GM18511 (cell line): ENCODE measurements at regions not wholly inside any gene's neighbourhood (a gene's known extent, or its start where the extent isn't known, plus 50 kb on each side); places are given as distances from the start of the nearest gene placed in this dataset.
A peak's percentile ranks its signal among the peaks of the same experiment; 100 is the strongest.

Experiments
- ATAC-seq: cut with Tn5 transposase; IDR thresholded peaks from one replicate; pipeline ENCODE4 v1.9.1; 2021; ENCODE audit warnings: mild to moderate bottlenecking, moderate library complexity; ENCODE audit not compliant: unreplicated experiment

DNA sequence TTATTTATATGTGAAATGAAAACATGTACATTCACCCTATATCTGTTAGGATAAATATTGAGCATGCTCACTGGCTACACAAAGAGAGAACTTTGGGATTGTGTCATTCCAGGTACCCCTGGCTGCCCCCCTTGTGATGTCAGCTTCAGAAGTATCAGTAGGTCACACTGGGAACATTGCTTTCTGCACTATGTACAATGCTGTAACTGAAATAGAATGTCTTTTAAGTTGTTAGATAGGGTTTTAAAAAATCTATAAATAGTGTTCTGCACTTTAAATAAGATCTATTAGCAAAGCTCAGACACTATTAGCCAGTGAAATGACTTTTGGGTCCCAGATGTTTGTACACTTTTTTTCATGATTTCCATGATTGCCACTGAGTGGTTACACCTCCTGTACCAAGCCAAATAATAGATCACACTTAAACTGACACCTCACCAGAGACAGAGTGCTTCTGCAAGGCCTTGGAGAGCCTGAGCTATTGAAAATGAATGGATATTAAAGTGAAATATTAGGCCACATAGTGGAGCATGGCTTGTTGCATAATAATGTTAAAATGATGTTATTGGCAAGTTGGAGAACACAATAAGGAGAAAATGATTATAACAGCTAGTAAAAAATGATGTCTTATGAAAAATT is 297.0 kb upstream of the NXPH2 start:
- ATAC-seq, result no peak

DNA sequence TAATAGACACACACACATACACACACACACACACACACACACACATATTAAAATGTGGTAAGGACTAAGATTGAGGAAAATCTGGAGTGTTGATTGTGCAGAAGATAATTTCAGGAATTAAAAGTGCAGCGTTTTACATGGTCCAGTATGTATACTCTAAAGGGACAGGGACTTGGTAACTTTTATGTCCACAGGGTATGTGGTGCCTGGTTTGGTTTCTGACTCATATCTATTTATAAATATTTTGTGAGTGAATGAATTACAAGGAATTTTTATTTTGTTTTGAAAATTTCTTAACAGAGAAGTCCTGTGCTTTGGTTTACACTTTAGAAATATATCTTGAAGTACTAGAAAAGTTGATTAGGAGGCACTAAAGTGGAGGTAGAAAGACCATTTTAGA is 287.7 kb upstream of the NXPH2 start:
- ATAC-seq, result no peak

DNA sequence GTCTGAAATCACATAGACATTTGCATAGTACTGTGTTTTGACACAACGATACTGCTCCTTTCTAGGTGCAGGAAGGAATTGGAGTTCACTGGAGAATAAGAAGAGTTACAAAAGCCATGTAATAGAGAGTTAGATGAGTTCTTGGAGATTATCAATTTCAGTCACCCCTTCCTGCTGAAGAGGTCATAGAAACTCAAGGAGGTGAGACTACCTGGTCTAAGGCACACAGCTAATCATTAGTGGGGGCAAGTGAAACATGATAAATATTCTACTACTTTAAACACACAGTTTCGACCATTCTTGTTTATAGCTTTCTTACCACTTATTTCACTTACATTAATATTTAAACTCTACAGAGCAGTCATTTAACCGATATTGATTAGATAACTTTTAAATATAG is 286.9 kb upstream of the NXPH2 start:
- ATAC-seq, result no peak

DNA sequence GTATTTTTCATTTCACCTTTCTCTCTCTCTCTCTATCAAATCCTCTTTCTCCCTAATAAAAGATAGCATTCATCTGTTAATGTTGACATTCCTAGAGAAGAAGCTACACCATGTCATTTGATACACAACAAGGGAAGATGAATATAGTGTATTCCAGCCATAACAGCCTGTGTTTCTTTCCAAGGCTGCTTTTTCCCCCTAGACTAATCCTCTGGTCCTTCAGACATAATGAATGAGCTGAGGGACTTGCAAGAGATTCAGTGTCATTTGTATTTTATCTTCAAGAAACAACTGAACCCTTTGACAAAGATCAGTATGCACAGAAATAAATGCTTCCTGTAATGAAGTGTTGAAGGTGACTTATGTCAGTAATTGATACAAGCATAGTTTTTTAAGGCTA is 284.0 kb upstream of the NXPH2 start:
- ATAC-seq, result no peak

DNA sequence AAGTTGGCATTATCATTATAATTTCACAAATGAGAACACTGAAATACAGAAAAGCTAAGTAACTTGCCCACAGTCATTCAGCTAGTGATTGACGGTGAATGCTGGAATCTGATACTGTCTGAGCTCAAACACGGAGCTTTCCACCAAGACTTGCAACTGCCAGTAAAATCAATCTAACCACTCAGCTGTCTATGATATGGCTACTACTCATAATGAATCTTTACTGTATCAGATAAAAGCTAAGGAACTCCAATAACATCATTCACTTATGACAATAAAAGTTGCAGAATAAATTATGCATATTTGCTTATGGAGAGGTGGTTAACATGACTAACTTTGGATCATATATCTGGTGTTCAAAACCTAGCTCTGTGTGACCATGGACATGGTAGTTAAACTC is 279.4 kb upstream of the NXPH2 start:
- no peak for ATAC-seq

DNA sequence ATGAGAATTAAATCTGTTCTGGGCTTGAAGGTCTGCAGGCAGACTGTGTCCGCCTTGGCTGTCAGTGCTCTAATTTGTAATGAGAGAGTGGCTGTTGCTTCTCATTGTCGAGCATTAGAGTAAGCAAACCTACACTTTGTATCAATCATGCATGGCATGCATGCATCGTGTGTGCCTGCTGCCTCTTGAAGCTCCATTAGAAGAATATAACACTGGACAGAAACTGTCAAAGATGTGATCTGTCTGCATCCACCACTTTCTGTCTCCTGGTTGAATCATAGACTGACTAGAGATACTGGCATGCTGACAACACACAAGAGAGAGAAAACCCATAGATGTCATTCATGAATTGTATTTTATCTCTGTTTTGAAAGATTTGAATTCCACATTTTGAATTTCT is 275.0 kb upstream of the NXPH2 start:
- no peak for ATAC-seq

DNA sequence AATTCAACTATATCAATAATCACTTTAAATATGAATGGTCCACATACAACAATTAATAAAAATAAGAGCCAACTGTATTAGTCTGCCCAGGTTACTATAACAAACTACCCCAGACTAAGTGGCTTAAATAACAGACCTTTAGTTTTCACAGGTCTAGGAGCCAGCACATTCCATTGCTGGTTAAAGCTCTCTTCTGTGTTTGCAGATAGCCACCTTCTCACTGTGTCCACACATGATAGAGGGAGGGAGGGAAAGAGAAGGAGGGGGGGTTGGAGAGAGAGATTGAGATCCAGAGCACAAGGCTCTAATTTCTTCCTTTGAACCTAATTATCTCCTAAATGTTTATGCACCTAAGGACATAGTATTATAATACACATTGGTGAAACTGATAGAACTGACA is 267.8 kb upstream of the NXPH2 start:
- no peak for ATAC-seq

DNA sequence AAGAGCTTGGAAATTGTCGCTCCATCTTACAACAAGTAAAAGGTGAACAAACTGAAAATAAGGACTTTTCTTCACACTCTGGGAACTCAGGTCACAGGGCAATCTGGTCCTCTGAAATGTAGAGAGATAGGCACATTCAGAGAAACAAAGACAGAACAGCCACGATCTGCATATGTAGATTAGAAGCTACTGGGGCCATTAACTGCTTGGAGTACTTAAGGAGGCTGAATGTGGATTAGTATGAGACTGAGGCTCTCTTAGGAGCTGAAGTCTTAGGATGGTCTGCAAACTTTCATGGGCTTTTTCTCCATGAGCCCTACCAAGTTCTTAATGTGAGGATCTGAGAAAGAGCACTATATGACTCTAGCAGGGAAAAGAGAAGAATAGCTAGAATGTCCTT is 265.3 kb upstream of the NXPH2 start:
- no peak for ATAC-seq

DNA sequence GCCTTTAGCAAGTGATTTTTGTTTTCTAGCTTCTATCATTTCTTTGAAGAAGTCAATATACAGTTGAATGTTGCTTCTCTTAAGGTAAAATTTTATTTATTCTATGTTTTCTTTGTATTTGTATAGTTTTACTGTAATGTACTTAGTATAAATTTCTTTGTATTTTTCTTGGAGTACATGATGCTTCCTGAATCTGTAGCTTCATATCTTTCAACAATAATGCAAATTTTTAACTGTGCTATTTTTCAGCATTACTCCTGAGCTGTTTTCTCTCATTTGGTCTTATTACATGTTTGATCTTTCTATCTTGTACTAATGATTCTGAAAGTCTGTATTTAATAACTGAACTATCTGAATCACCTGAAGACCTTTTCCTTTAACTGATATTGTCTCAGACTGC is 253.9 kb upstream of the NXPH2 start:
- no peak for ATAC-seq

DNA sequence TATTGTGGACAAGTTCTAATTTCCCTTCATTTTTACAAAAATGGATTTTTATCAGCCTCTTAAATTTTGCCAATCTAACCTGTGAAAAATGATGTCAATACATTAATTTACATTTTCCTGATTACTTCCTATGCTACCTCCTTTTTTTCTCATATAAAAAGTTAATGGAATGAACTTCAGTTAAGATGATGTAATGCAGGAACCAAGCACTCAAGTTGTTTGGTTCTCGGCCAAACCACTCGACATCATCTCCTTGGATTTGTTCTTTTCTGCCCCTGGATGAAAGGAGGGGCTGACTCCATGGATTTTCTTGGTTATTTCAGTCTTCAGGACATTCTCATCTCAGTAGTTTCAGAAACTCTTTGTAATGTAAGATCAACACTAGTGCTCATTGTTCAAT is 253.1 kb upstream of the NXPH2 start:
- no peak for ATAC-seq

DNA sequence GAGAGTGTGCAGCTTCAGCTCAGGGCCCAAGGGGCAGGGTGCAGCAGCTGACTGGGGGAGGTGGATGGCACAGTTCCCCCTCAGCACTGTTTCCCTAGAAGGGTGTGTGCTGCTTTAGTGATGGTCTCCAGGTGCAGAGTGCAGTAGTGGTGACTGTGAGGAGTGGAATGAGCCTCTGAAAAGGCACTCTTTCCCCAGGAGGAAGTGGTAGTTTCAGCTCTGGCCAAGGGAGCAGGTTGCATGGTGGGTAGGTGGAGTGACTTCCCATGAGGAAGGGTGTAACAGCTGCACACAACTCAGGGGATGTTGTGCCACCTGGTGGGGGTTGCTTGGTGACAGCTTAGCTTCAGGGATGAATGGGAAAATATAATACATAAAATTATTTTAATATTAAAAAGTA is 251.5 kb upstream of the NXPH2 start:
- ATAC-seq, result peak; percentile 62

DNA sequence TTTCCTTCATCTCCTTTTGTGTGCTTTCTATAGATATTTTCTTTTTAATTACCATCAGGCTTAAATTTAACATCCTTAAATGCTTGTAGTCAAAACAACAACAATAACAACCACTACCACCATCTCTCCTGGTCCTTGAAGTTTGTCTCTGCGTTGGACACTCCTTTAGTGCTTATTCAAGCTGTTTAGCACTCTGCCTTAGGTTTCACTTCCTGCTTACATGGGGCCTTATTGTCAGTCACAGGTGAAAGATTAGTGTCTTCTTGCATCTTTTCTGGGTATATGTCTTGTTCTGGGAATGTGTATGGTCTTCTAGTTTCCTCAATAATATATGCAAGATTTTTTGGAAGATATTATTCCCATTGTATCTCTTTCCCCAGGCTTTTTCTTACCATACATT is 240.1 kb upstream of the NXPH2 start:
- ATAC-seq, result no peak

DNA sequence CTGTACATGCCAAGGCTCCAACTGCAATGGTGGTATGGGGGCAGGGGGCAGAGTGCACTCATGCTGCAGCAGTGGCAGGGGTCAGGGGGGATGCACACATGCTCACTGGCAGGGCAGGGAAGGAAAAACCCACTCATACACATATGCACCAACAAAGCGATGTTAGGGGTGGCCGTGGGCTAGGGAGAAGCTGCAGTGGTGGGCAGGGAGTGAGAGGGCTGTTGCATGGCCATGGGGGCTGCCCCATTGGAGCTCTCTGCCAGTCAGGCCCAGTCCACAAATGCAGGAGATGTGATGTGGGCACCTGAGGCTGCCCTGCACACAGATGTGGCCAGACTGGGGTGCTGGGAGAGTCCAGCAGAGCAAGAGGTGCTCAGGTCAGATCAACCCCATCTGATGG is 238.1 kb upstream of the NXPH2 start:
- no peak for ATAC-seq

DNA sequence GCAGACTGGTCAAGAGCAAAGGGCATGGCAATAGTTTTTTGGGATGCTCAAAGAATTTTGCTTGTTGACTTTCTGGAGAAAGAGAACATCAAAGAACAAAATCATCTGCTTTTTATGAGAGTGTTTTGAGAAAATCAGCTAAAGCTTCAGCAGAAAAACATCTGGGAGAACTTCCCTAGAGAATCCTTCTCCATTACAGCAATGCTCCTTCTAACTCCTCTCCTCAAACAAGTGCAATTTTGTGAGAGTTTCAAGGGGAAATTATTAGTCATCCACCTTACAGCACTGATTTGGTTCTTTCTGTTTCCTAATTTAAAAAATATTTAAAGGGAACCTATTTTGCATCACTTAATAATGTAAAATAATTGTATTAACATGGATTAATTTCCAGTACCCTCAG is 226.9 kb upstream of the NXPH2 start:
- no peak for ATAC-seq

DNA sequence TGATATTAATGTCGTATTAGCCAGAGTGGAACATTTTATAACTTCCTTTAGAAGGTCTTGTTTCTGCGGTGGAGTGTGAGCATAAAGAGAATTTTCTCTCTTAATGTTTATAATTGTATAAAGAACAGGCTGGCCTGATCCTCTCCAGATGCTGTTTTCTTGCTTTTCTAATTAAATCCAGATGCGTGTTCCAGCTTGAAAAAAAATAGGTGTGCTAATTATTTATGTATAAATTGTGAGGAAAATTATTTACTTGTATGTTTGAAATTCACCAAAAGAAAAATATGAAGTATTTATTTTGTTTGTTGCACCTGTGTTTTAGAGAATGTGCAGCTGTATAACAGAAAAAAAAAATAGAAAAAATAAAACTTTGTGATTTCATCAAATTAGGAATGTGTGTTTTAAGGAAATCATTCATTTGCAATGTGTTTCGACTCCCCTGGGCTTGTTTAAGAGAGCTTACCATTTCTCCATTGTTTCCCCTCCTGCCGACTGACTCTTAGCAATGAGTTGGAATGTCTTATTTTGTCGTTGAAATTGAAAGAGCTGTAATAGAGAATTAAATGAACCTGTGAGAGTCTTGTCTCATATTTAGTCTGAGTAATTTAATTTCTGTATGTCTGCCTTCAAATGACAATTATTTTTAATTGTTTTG is 220.1 kb upstream of the NXPH2 start:
- ATAC-seq, result no peak

DNA sequence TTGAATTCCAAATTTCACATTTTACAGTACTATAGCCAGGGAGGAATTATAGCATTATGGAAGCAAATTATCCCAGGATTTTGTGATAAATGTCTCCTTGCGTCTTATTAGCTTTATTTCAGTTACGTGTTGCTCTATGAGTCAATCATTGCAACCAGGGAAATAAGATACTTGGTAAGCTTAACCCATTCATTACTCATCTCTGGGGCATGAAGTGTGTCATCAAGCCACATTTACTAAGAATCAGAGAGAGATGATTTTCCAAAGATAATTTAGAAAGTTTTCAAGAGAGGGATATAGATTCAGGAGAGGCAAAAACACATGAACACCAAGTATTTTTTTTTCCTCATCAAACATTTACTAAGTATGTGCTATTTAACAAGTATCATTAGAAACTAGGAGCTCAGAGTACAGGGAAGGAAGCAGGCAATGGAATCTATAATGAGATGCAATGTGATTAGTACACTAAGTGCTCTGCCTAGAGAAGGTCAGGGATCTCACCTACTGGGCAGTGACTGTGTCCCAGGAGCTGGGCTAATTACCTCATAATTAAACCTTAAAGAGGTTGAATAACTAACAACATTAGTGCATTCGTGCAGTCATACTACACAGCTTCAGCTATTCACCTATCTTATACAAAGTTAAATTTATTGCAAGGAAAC is 217.8 kb upstream of the NXPH2 start:
- no peak for ATAC-seq

DNA sequence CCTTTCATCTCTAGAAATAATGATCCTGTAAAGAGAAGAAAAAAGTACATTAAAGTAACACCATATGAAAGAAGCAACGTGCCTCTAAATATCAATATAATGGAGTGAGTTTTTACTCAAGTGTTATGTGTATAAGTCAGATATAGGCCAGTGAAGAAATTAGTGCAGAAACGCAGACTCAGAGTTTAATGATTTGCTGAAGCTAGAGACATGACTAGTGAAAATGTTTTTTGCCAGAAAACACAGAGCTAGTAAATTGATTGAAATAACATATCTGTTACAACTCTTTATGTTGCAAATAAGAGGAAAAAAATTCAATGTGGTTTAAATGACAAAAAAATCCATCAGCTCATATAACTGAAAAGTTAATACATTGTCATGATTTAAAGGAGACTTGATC is 217.2 kb upstream of the NXPH2 start:
- no peak for ATAC-seq

DNA sequence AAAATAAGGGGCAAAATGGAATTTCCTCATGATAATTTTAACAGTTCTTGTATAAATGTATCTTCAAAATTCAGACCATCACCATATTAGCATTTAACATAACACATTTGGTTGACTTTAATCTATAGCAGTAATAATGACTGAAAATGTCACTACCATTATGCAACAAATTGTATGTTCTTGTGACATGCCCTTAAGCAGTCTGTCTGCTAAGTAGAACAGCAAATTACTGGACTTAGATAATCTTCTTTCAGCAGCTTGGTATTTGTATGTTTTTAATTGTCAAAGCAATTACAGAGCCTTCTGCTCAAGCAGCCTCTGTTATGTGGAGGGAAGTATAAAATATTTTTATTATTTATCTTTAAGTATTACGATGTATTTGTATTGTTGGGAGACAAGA is 214.3 kb upstream of the NXPH2 start:
- no peak for ATAC-seq

DNA sequence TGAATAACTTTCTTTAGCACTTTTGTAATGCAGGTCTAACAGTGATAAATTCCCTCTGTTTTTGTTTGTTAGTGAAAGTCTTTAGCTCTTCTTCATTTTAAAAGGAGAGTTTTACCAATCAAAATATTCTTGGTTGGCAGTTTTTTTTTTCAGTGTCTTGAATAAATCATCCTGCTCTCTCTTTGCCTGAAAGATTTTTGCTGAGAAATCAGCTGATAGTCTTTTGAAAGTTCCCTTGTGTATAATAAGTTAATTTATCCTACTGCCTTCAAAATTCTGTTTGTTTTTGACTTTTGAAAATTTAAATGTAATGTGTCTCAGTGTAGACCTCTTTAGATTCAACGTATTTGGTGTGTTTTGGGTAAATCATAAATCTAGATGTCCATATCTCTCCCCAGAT is 205.7 kb upstream of the NXPH2 start:
- ATAC-seq, result no peak

DNA sequence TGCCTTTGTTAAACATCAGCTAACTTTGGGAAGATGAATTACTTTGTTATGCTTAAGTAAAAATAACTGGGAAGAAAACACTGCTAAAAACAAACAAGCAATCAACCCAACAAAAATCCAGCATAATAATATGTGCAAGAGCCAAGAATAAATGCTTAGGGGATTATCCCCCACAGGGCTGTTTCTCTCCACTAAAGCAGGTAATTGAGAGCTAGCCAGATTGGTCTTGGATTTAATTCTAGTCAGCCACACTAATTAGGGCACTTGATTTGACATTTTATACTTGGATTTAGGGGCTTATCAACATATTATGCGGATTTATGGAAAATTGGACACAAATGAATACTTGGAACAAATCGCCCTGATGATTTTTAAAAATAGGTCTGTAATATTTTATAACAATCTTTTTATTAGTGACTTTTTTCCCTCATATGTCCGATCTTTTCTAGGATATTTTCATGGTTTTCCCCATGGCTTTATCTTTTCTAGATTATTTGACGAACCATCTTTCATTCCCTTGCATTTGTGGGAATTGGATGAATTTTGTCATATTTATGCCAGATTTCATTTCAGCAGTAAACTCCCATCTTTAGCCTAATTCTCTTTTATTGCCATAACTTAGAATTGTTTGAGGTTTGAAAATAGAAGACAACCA is 199.1 kb upstream of the NXPH2 start:
- ATAC-seq, result no peak

DNA sequence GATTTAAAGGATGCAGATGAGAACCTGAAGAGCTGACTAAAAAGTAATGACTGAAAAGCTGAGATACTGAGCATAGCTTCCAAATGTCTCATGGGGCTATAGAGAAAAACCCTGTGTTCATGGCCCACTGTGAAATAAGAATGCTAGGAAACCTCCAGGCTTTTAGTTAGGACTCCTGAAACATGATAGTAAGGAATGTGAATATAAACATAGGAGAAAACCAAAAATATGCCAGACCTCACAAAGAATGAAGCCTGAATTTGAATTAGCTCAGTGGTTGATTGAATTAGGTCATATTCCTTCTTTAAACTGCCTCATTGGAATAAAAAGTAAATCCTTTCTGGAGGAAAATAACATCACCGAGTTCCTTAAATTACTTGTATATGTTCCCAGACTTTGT is 194.5 kb upstream of the NXPH2 start:
- no peak for ATAC-seq

DNA sequence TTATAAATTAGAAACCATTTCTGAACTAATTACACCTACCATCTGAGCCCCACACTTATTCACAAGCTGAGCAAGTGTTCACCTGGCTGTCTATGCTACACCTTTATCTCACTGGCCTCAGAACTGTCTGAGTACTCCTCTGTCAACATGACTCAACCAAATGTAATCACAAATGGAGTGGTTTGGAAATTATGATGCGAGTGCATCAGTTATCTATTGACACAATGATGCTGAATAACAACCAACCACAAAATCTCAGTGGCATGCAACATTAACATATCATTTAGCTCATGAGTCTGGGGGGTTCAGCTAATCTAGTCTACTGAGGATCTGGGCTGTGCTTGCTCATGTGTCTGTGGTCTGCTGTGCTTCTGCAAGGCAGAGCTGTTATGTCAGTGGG is 184.2 kb upstream of the NXPH2 start:
- no peak for ATAC-seq
